Chondrocyte (in vitro differentiated cells): ENCODE measurements at regions not wholly inside any gene's neighbourhood (a gene's known extent, or its start where the extent isn't known, plus 50 kb on each side); places are given as distances from the start of the nearest gene placed in this dataset.

Experiments used
- DNase-seq: peaks from one replicate; pipeline ENCODE4 v3.0.0; 2021; ENCODE audit warnings: mixed read lengths, low spot score
- H3K27ac Mint-ChIP-seq: one replicate; pipeline ENCODE4 v1.8.0; 2021; ENCODE audit warnings: mild to moderate bottlenecking, moderate library complexity, mixed read lengths; ENCODE audit not compliant: unreplicated experiment
- H3K27me3 Mint-ChIP-seq: 2 replicates; pipeline ENCODE4 v1.8.0; 2021; ENCODE audit warnings: low read depth, mixed read lengths
- H3K36me3 Mint-ChIP-seq: 2 replicates; pipeline ENCODE4 v1.8.0; 2021; ENCODE audit warnings: low read depth, mixed read lengths
- H3K4me1 Mint-ChIP-seq: 2 replicates; pipeline ENCODE4 v1.8.0; 2021; ENCODE audit warnings: low read depth, mild to moderate bottlenecking, mixed read lengths
- H3K4me3 Mint-ChIP-seq: one replicate; pipeline ENCODE4 v1.8.0; 2021; ENCODE audit warnings: mild to moderate bottlenecking, moderate library complexity, mixed read lengths; ENCODE audit not compliant: unreplicated experiment
- H3K9me3 Mint-ChIP-seq: 2 replicates; pipeline ENCODE4 v1.8.0; 2021; ENCODE audit warnings: low read depth, mixed read lengths
- TF ChIP-seq, protein P1 (sequence below): fragments of 200-600 bp; sonication (generic); IDR thresholded peaks from 2 replicates; pipeline ENCODE4 v1.5.0; 2021; ENCODE audit warnings: antibody characterized with exemption, mild to moderate bottlenecking, moderate library complexity

DNA sequence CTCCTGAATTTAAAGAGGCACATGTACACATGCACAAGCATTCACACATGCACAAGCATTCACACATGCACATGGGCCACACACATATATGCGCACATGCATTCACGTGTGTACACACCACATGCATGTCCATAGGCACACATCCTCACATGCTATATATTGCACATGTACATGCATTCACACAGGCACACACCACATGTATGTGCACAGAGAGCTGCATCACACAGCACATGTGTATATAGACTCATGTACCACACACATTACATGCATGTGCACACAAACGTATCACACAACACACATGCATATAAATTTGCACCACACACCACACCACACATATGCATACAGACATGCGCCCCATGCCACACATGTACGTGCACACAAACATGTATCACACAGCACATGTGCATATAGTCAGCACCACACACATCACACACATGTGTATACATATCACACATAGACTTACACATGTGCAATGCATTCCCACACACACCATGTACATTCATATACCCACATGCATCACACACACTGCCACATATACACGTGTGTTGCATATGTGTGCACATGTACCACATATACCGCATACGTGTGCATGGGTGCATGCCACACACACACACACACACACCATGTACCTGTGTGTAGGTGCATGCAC is 54.6 kb upstream of the COL18A1 start:
- no peaks in the 10 kb centered on the region for H3K27me3 Mint-ChIP-seq
- no peak overlapping the region for H3K27ac Mint-ChIP-seq
- H3K4me3 Mint-ChIP-seq = no peak overlapping the region
- no peak for DNase-seq
- H3K9me3 Mint-ChIP-seq = no peaks in the 10 kb centered on the region
- peaks cover 26% of the 10 kb centered on the region for H3K4me1 Mint-ChIP-seq
- TF ChIP-seq, protein P1, sequence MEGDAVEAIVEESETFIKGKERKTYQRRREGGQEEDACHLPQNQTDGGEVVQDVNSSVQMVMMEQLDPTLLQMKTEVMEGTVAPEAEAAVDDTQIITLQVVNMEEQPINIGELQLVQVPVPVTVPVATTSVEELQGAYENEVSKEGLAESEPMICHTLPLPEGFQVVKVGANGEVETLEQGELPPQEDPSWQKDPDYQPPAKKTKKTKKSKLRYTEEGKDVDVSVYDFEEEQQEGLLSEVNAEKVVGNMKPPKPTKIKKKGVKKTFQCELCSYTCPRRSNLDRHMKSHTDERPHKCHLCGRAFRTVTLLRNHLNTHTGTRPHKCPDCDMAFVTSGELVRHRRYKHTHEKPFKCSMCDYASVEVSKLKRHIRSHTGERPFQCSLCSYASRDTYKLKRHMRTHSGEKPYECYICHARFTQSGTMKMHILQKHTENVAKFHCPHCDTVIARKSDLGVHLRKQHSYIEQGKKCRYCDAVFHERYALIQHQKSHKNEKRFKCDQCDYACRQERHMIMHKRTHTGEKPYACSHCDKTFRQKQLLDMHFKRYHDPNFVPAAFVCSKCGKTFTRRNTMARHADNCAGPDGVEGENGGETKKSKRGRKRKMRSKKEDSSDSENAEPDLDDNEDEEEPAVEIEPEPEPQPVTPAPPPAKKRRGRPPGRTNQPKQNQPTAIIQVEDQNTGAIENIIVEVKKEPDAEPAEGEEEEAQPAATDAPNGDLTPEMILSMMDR = no peak
- H3K36me3 Mint-ChIP-seq = no peaks in the 10 kb centered on the region

DNA sequence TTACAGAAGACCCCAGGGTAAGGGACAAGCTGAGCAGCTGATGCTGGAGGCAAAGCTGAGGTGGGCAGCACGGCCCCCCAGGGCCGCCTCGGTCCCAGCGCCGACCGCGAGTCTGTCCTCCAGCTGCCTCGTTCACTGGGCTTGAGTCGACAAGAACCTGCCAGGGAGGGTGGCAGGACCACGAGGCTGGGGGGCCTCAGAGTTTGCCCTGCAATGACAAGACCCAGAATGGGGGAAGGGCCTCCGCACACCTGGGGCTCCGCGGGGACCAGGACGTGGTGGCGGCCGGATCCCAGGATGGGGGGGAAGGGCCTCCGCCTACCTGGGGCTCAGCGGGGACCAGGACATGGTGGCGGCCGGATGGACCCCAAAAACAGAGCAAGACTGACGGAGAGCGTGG is 53.9 kb upstream of the COL18A1 start:
- H3K27ac Mint-ChIP-seq = no peak overlapping the region
- peaks cover 28% of the 10 kb centered on the region for H3K4me1 Mint-ChIP-seq
- no peaks in the 10 kb centered on the region for H3K27me3 Mint-ChIP-seq
- TF ChIP-seq, protein P1 = no peak
- no peaks in the 10 kb centered on the region for H3K36me3 Mint-ChIP-seq
- no peak for DNase-seq
- H3K9me3 Mint-ChIP-seq = no peaks in the 10 kb centered on the region
- H3K4me3 Mint-ChIP-seq = no peak overlapping the region

DNA sequence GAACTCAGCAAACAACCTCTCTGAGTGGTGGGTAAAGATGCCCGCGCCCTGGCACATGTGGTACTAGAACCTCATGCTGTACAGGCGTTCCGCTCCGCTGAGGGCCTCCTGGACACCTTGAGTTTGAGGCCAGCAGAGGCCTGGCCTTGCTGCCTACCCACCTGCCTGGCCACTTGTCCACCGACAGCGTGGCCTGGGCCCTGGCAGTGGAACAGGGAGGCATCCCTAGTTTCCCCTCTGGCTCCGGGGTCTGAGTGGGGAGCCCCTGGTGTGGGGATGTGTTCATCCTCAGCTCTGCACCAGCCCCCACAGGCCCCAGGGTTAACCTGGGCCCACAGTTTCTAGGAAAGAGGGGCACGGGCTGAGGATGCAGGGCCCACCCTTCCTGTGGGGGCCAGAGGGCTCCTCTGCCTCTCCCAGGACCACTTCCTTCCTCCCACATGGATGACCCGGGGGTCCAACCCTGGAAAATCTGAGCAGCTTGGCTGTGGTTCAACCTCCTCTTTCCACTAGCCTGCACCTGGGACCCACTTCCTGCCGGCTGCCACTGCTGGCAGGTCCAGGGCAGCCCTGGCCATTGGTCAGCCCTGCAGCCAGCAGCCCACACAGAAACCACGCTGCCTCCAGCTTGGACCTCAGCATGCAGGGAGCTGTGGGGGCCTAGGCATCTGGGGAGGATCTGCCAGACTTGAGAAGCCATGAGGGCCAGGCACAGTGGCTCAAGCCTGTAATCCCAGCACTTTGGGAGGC is 53.3 kb upstream of the COL18A1 start:
- peaks cover 28% of the 10 kb centered on the region for H3K4me1 Mint-ChIP-seq
- no peaks in the 10 kb centered on the region for H3K9me3 Mint-ChIP-seq
- H3K27ac Mint-ChIP-seq = no peak overlapping the region
- H3K4me3 Mint-ChIP-seq = no peak overlapping the region
- peak; percentile 48 for DNase-seq
- no peaks in the 10 kb centered on the region for H3K36me3 Mint-ChIP-seq
- no peaks in the 10 kb centered on the region for H3K27me3 Mint-ChIP-seq
- TF ChIP-seq, protein P1 = no peak

DNA sequence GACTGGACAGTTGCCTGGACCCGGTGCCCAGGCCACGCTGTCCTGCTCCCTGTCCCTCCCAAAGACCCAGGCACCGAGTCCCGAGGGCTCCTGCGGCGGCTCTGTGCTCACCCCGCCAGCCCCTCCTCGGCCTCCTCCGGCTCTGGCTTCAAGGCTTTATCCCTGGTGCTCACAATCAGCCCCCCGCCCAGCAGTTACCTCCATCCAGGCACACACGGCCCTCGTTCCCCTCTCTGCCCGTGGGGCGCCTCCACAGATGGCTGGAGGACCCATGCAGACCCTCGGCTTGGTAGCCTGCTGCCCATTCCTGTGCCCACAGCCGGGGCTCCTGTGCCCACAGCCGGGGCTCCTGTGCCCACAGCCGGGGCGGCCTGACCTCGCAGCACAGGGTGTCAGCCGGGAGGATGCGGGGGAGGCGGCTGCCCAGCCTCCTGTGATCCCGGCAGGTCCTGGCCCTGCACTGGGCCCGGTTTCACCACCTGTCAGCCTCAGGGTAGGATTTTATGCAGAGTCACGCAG is 52.3 kb upstream of the COL18A1 start:
- H3K36me3 Mint-ChIP-seq = no peaks in the 10 kb centered on the region
- H3K27ac Mint-ChIP-seq = no peak overlapping the region
- H3K4me3 Mint-ChIP-seq = no peak overlapping the region
- no peaks in the 10 kb centered on the region for H3K27me3 Mint-ChIP-seq
- H3K4me1 Mint-ChIP-seq = peaks cover 31% of the 10 kb centered on the region
- TF ChIP-seq, protein P1 = no peak
- DNase-seq = peak; percentile 86
- no peaks in the 10 kb centered on the region for H3K9me3 Mint-ChIP-seq

DNA sequence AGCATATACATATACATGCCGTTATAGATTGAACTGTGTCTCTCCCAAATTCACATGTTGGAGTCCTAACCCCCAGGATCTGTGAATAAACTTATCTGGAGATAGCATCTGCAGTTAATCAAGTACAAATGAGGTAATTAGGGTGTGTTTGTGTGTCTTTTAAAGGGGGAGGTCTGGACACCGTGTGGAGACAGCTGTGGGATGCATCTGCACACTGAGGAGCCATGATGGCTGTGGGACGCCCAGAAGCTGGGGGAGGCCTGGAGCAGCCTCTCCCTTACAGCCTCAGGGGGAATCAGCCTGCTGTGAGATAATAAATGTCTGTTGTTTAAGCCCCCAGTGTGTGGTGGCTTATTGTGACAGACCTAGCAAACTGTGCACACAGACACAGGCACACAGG is 51.8 kb upstream of the COL18A1 start:
- Mint-ChIP-seq H3K9me3 (no peaks in the 10 kb centered on the region), H3K4me1 (peaks cover 26% of the 10 kb centered on the region), H3K27me3 (no peaks in the 10 kb centered on the region), H3K27ac (no peak overlapping the region), H3K4me3 (no peak overlapping the region), H3K36me3 (no peaks in the 10 kb centered on the region)
- TF ChIP-seq, protein P1 = no peak
- peak; percentile 19 for DNase-seq
